ENCODE measurements at regions not wholly inside any gene's neighbourhood (a gene's known extent, or its start where the extent isn't known, plus 50 kb on each side); places are given as distances from the start of the nearest gene placed in this dataset.
"Not testable (repeated sequence)": the region's sequence is repeated elsewhere in the genome, so short reads cannot be mapped to it uniquely, and the experiment has no call there.

DNA sequence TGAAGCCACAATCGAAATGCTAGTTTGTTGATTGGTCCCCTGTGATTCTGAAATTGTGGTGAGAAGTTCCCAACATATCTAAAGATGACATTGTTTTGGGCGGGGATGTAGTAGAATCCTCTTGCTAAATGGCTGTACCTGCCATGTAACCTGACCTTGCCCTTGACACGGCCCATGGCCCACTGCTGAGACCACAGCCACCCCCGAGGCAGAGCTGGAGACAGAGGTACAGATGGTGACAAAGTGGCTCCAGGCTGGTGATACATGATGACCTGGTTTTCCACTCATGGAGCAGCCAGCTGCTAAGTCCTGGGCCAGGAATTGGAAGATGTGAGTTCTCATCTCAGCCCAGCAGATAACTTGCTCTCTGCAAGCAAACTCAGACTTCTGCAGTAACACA lies 226.5 kb downstream of the FOXD2 start:
- Histone ChIP-seq H3K79me2 (ENCODE audit: insufficient read depth, low read length) (no peaks in the 10 kb centered on the region), H3K9ac (ENCODE audit: low read depth, low read length, poor library complexity, severe bottlenecking) (no peak overlapping the region), H4K20me1 (ENCODE audit: insufficient read depth, low read length, poor library complexity, severe bottlenecking) (no peaks in the 10 kb centered on the region), H3K36me3 (ENCODE audit: insufficient read depth, low read length) (no peaks in the 10 kb centered on the region), H3K4me1 (ENCODE audit: insufficient read depth, low read length, poor library complexity, severe bottlenecking) (no peaks in the 10 kb centered on the region), H3K9me3 (ENCODE audit: insufficient read depth, low read depth, low read length) (no peaks in the 10 kb centered on the region), H2AFZ (ENCODE audit: low read length) (no peak overlapping the region), H3K27me3 (ENCODE audit: insufficient read depth, low read length, poor library complexity, severe bottlenecking) (no peaks in the 10 kb centered on the region), H3K9me2 (replicated peaks; ENCODE audit: low read depth, low read length) (no peaks in the 10 kb centered on the region), H3K4me3 (ENCODE audit: low read length, poor library complexity, severe bottlenecking) (no peak overlapping the region), H3K4me2 (ENCODE audit: low read depth, low read length, poor library complexity, severe bottlenecking) (no peak overlapping the region), H3F3A (ENCODE audit: low read depth) (no peaks in the 10 kb centered on the region)
- TF ChIP-seq EZH2phosphoT487 (IDR thresholded peaks at IDR 0.05; ENCODE audit: borderline replicate concordance) = no peak
- TF ChIP-seq, protein P1, sequence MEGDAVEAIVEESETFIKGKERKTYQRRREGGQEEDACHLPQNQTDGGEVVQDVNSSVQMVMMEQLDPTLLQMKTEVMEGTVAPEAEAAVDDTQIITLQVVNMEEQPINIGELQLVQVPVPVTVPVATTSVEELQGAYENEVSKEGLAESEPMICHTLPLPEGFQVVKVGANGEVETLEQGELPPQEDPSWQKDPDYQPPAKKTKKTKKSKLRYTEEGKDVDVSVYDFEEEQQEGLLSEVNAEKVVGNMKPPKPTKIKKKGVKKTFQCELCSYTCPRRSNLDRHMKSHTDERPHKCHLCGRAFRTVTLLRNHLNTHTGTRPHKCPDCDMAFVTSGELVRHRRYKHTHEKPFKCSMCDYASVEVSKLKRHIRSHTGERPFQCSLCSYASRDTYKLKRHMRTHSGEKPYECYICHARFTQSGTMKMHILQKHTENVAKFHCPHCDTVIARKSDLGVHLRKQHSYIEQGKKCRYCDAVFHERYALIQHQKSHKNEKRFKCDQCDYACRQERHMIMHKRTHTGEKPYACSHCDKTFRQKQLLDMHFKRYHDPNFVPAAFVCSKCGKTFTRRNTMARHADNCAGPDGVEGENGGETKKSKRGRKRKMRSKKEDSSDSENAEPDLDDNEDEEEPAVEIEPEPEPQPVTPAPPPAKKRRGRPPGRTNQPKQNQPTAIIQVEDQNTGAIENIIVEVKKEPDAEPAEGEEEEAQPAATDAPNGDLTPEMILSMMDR (conservative IDR thresholded peaks at IDR 0.05; ENCODE audit: low read length) = no peak

DNA sequence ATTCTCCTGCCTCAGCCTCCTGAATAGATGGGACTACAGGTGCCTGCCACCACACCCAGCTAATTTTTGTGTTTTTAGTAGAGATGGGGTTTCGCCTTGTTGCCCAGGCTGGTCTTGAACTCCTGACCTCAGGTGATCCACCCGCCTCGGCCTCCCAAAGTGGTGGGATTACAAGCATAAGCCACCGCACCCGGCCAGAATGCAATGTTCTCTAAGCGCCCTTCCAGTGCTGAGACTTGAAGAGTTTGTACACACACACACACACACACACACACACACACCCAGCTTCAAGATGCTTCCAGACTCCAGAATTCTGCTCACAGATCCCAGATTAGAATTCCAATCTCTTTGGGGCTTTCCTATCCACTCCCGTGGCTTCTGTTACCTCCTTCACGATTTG lies 227.1 kb downstream of the FOXD2 start:
- not testable (repeated sequence) for H3K9me2 ChIP-seq (replicated peaks; ENCODE audit: low read depth, low read length); H3K9me3 ChIP-seq (ENCODE audit: insufficient read depth, low read depth, low read length); H3K9ac ChIP-seq (ENCODE audit: low read depth, low read length, poor library complexity, severe bottlenecking)

DNA sequence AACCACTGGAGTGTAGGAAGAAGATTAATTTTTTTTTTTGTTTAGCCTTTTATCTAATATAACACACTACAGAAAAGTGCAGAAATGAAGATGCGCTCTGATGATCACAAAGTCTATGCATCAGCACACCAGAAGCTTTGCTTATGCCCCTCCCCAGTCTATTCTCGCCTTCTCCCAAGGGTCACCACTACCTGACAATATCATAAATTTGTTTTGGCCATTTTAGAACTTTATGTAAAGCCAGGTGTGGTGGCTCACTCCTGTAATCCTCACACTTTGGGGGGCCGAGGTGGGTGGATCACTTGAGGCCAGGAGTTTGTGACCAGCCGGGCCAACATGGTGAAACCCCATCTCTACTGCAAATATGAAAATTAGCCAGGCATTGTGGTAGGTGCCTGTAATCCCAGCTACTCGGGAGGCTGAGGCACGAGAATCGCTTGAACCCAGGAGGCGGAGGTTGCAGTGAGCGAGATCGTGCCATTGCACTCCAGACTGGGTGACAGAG lies 231.3 kb downstream of the FOXD2 start:
- TF ChIP-seq, protein P1 (conservative IDR thresholded peaks at IDR 0.05; ENCODE audit: low read length) = no peak
- TF ChIP-seq EZH2phosphoT487 (IDR thresholded peaks at IDR 0.05; ENCODE audit: borderline replicate concordance) = no peak
- H3K79me2 ChIP-seq (ENCODE audit: insufficient read depth, low read length) = no peaks in the 10 kb centered on the region
- H3K27me3 ChIP-seq (ENCODE audit: insufficient read depth, low read length, poor library complexity, severe bottlenecking) = peaks cover 5% of the 10 kb centered on the region
- no peak overlapping the region for H3K4me3 ChIP-seq (ENCODE audit: low read length, poor library complexity, severe bottlenecking)
- no peak overlapping the region for H3K9ac ChIP-seq (ENCODE audit: low read depth, low read length, poor library complexity, severe bottlenecking)
- no peak overlapping the region for H3K4me2 ChIP-seq (ENCODE audit: low read depth, low read length, poor library complexity, severe bottlenecking)
- no peaks in the 10 kb centered on the region for H3F3A ChIP-seq (ENCODE audit: low read depth)
- H4K20me1 ChIP-seq (ENCODE audit: insufficient read depth, low read length, poor library complexity, severe bottlenecking) = no peaks in the 10 kb centered on the region
- no peaks in the 10 kb centered on the region for H3K4me1 ChIP-seq (ENCODE audit: insufficient read depth, low read length, poor library complexity, severe bottlenecking)
- H3K9me3 ChIP-seq (ENCODE audit: insufficient read depth, low read depth, low read length) = peaks cover 7% of the 10 kb centered on the region; the same call in 1 of the 2 replicates
- no peak overlapping the region for H2AFZ ChIP-seq (ENCODE audit: low read length)
- no peaks in the 10 kb centered on the region for H3K9me2 ChIP-seq (replicated peaks; ENCODE audit: low read depth, low read length)
- no peaks in the 10 kb centered on the region for H3K36me3 ChIP-seq (ENCODE audit: insufficient read depth, low read length)

More for the DNA sequence above, 227.1 kb downstream of the FOXD2 start:
- H3K4me2 ChIP-seq (ENCODE audit: low read depth, low read length, poor library complexity, severe bottlenecking); H3K79me2 ChIP-seq (ENCODE audit: insufficient read depth, low read length); H3K27me3 ChIP-seq (ENCODE audit: insufficient read depth, low read length, poor library complexity, severe bottlenecking); H3K4me1 ChIP-seq (ENCODE audit: insufficient read depth, low read length, poor library complexity, severe bottlenecking); H3F3A ChIP-seq (ENCODE audit: low read depth); H3K36me3 ChIP-seq (ENCODE audit: insufficient read depth, low read length); H2AFZ ChIP-seq (ENCODE audit: low read length); H4K20me1 ChIP-seq (ENCODE audit: insufficient read depth, low read length, poor library complexity, severe bottlenecking); H3K4me3 ChIP-seq (ENCODE audit: low read length, poor library complexity, severe bottlenecking): not testable (repeated sequence)

DNA sequence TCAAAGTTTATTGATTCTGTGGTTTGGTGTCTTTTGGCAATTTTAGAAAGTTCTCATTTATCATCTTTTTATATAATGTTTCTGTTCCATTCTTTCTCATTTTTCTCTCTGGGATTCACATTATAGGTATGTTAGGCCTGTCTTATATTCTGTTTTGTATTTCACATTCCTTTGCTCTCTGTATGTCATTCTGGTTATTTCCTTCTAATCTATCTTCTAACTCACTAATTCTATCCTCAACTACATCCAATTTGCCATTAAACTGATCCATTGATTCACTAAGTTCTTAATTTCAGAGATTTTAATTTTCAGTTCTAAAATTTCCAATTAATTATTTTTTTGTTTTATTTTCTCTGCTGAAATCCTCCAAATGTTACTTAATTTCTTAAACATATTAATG lies 234.8 kb downstream of the FOXD2 start:
- Histone ChIP-seq H3K36me3 (ENCODE audit: insufficient read depth, low read length) (no peaks in the 10 kb centered on the region), H3K9me3 (ENCODE audit: insufficient read depth, low read depth, low read length) (peaks cover 7% of the 10 kb centered on the region; the same call in 1 of the 2 replicates), H3K79me2 (ENCODE audit: insufficient read depth, low read length) (no peaks in the 10 kb centered on the region), H3K27me3 (ENCODE audit: insufficient read depth, low read length, poor library complexity, severe bottlenecking) (peaks cover 5% of the 10 kb centered on the region), H3K4me3 (ENCODE audit: low read length, poor library complexity, severe bottlenecking) (no peak overlapping the region), H3K4me1 (ENCODE audit: insufficient read depth, low read length, poor library complexity, severe bottlenecking) (no peaks in the 10 kb centered on the region), H3K9ac (ENCODE audit: low read depth, low read length, poor library complexity, severe bottlenecking) (no peak overlapping the region), H3K4me2 (ENCODE audit: low read depth, low read length, poor library complexity, severe bottlenecking) (no peak overlapping the region), H3F3A (ENCODE audit: low read depth) (no peaks in the 10 kb centered on the region), H4K20me1 (ENCODE audit: insufficient read depth, low read length, poor library complexity, severe bottlenecking) (no peaks in the 10 kb centered on the region), H2AFZ (ENCODE audit: low read length) (no peak overlapping the region), H3K9me2 (replicated peaks; ENCODE audit: low read depth, low read length) (no peaks in the 10 kb centered on the region)
- no peak for TF ChIP-seq EZH2phosphoT487 (IDR thresholded peaks at IDR 0.05; ENCODE audit: borderline replicate concordance)
- TF ChIP-seq, protein P1 (conservative IDR thresholded peaks at IDR 0.05; ENCODE audit: low read length) = no peak

Data from Loucy (cell line).